ENCODE measurements at regions not wholly inside any gene's neighbourhood (a gene's known extent, or its start where the extent isn't known, plus 50 kb on each side); places are given as distances from the start of the nearest gene placed in this dataset.

DNA sequence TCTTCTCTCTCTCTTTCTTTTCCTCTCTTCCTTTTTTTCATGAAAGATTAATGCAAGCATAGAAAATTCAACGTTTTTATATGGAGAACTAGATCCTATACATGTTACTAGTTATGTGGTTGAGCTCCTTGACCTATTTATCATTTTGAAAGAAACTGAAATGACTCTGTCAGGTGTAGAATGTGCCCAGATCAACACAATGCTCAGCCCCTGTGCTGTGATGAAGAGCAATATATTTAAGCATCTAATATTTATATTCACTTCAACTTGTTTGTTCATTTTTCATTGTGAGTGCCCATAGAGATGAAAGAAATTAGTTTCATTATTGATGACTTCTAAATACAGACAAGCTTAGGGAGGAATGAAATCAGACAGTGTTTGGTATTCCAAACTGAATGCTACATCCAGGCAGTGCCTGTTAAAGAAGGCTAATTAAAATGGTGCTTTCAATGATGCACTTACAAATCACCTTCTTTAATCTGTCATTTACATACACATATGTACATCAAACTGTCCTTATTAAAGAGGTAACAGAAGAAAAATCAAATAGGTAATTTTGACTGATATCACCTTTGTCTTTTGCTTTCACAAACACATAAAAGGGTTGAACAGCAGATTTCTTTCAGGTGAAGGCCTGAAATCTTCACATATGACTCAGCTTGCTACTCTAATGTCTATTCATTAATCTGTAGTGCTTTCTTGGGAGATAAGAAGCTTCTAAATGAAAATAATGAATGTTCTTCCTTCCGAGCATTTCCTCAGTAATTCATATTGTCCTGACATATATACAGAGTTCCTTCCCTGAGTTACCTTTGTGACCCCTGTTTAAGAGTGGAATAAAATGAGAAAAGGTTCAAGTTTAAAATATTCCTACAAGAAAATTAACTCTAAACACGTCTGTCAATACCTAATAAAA is 915.9 kb downstream of the PDHA2 start:
- no peaks in the 10 kb centered on the region for H3K4me1 Mint-ChIP-seq
- H3K36me3 Mint-ChIP-seq = no peaks in the 10 kb centered on the region
- no peak for ATAC-seq
- no peak overlapping the region for H3K4me3 Mint-ChIP-seq
- H3K27me3 Mint-ChIP-seq = no peaks in the 10 kb centered on the region
- peaks cover 3% of the 10 kb centered on the region for H3K9me3 Mint-ChIP-seq
- H3K27ac Mint-ChIP-seq = no peak overlapping the region

DNA sequence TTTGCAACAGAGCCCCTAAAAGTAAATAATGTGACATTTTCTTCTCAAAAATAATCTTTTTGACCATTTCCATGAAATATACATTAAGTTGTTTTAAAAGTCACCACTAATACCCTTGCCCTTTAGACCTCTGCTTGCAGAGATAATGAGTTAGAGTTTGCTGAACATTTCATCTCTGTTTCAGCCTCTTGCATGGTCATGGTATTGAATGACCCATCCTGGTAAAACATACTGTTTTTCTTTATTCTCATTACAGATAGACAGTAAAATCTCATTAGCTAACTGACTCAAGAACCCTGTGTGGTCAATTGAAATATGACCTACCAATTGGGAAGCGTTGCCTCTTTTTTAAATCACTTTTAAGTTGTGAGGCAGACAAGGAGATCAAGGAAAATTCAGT is 916.7 kb downstream of the PDHA2 start:
- Mint-ChIP-seq H3K4me3 (no peak overlapping the region), H3K4me1 (no peaks in the 10 kb centered on the region), H3K9me3 (peaks cover 3% of the 10 kb centered on the region), H3K27me3 (no peaks in the 10 kb centered on the region), H3K27ac (no peak overlapping the region), H3K36me3 (no peaks in the 10 kb centered on the region)
- ATAC-seq = no peak

DNA sequence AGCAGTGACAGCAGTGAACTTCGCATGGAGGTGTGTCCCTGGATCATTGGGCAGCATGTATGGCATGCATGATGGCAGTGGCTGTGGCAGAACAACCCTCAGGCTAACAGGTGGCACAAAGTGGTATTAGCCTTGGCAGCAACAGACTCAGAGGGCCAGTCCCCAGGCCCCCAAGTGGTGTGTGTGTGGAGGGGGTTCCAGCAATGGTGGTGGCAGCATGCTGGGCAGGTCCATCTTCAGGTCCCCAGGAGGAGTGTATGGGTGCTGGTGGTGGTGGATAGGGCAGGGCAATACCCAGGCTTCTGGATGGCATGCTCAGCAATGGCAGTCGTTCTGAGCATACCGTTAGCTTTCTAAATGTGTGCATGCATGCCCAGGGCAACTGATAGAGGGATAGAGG is 923.7 kb downstream of the PDHA2 start:
- Mint-ChIP-seq H3K4me3 (no peak overlapping the region), H3K27me3 (no peaks in the 10 kb centered on the region), H3K4me1 (no peaks in the 10 kb centered on the region), H3K36me3 (no peaks in the 10 kb centered on the region), H3K9me3 (peaks cover 6% of the 10 kb centered on the region), H3K27ac (no peak overlapping the region)
- ATAC-seq = no peak

DNA sequence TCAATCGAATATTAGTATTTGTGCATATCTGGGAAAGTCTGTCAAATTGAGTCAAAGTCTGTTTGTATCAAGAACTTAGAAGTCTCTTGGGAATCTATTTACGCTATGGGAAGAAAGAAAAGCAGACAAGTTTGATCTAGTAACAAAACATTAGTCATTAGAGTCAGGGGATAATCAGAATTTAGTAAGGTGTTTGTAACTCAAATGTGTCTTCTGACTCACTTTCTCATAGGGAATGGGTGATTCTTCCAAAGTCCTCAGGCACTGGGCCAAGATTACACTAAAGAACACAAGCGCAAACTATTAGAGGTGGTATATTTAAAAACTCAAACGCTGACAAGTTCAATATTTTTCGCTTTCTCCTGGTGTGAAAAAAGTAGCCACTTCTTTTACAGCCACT is 926.5 kb downstream of the PDHA2 start:
- no peaks in the 10 kb centered on the region for H3K4me1 Mint-ChIP-seq
- no peak for ATAC-seq

DNA sequence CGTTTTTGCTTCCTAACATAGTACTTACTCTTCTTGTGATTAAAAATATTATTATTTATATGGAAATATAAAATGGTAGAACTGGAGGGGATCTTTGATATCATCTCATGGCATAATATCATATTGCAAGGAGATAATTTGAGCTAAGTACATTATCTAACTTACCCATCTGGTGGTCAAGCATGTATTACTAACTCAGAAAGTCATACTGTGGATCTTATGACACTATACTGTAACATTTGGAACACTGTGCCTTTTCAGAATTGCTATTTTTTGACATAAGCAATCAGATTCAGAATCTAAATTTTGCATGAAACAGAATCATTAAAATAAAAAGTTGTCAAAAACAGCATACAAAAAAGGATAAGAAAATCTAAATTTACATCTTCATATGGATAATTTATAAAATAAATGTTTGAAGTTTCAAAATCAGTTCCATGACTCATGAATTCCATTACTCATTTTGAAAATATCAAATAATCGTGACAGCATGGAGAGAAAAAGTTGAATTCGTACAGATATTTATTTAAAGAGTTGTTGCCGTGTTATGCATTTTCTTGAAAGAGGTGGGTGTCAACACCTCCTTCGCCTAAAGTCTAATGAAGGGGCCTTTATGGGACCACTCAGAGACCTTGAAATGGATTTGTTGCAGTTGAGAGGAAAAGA is 928.1 kb downstream of the PDHA2 start:
- ATAC-seq = no peak
- Mint-ChIP-seq H3K36me3 (no peaks in the 10 kb centered on the region), H3K9me3 (peaks cover 6% of the 10 kb centered on the region), H3K4me3 (no peak overlapping the region), H3K4me1 (no peaks in the 10 kb centered on the region), H3K27ac (no peak overlapping the region), H3K27me3 (no peaks in the 10 kb centered on the region)

More for the DNA sequence above, 926.5 kb downstream of the PDHA2 start:
- Mint-ChIP-seq H3K36me3 (no peaks in the 10 kb centered on the region), H3K27ac (no peak overlapping the region), H3K27me3 (no peaks in the 10 kb centered on the region), H3K4me3 (no peak overlapping the region), H3K9me3 (peaks cover 6% of the 10 kb centered on the region)

DNA sequence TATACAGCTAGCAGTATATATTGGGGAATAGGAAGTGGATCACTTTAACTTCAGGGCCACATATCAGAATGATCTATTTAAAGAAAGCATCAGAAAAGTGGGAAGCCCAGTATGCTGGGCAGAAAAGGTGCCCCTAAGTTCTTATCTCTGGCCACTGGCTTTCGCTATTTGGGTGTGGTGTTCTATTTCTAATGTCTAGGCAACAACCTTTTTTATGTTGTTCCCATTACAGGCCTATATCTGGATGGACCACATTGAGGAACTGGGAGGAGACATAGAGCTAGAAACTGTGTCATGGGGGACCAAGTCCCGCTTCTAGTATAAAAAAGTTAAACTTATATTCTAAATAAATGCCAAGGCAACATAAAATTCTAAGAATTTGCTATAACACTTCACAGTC is 935.6 kb downstream of the PDHA2 start:
- peaks cover 1% of the 10 kb centered on the region for H3K9me3 Mint-ChIP-seq
- no peak overlapping the region for H3K4me3 Mint-ChIP-seq
- no peaks in the 10 kb centered on the region for H3K27me3 Mint-ChIP-seq
- ATAC-seq = no peak
- H3K4me1 Mint-ChIP-seq = no peaks in the 10 kb centered on the region
- H3K36me3 Mint-ChIP-seq = no peaks in the 10 kb centered on the region
- no peak overlapping the region for H3K27ac Mint-ChIP-seq

DNA sequence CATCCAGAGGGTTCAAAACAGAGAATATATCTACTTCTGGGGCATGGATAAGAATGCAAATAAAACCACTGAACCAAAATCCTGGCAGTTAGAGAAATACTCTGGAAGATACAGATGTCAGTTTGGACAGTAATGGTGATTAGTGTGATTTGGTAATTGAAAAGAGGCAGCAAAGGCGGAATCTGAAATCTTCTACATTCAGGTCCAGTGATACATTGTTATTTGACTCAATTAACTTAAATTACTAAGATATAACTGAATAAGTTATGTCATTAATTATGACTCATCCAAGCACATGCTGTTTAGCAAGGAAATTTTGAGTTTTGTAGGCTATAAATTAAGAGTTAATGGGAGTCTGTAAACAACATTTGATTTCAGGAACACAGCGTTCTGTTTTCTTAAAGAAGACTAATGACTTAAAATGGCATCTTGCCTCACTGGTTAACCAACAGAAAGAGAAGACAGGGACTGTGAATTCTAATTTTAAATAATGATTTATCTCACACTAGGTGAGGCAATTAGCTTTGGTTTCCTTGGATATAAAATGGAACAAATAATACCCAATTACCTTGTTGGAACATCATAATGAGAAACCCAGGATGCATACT is 937.1 kb downstream of the PDHA2 start:
- peaks cover 2% of the 10 kb centered on the region for H3K9me3 Mint-ChIP-seq
- no peaks in the 10 kb centered on the region for H3K27me3 Mint-ChIP-seq
- no peak overlapping the region for H3K4me3 Mint-ChIP-seq
- no peak for ATAC-seq
- no peak overlapping the region for H3K27ac Mint-ChIP-seq
- H3K4me1 Mint-ChIP-seq = no peaks in the 10 kb centered on the region
- H3K36me3 Mint-ChIP-seq = no peaks in the 10 kb centered on the region

DNA sequence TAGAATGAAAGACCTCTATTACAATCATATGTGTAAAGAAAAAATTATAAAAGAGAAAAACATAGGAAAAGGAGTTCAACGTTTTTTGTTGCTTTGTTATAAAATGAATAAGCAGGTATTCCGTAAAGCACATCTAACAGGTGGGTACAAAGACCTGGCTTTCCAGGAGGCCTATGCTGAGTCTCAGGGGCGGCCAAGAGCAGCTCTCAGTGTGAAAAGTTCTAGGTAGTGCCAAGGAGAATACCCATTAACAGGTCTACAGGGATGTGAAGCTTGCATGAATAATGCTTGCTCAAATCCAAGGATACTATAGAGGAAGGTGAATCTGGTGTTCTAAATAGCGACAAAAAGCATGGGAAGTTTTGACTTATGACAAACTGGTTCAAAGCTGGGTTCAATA is 944.4 kb downstream of the PDHA2 start:
- Mint-ChIP-seq H3K27me3 (no peaks in the 10 kb centered on the region), H3K27ac (no peak overlapping the region), H3K36me3 (no peaks in the 10 kb centered on the region), H3K4me3 (no peak overlapping the region), H3K9me3 (peaks cover 4% of the 10 kb centered on the region), H3K4me1 (no peaks in the 10 kb centered on the region)
- ATAC-seq = no peak

DNA sequence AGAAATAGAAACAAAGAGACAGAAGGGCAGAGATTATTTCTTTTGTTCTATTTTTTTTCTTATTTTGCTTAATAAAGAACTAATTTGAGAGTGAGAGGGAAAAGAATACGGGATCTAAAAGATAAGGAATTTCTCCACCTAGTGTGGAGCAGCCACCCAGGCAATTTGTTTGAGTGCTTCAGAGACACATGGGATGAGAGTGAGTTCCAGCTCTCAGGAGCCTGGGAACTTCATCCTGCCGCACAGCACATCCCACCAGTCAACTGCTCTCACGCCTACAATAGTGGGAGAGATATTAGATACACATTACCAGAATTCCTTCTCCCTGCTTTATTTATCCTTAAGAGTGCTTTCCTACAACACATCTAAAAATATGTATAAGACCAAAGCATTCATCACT is 946.4 kb downstream of the PDHA2 start:
- Mint-ChIP-seq H3K27ac (no peak overlapping the region), H3K27me3 (no peaks in the 10 kb centered on the region), H3K4me3 (no peak overlapping the region), H3K36me3 (no peaks in the 10 kb centered on the region), H3K9me3 (peaks cover 2% of the 10 kb centered on the region), H3K4me1 (no peaks in the 10 kb centered on the region)
- ATAC-seq = no peak

DNA sequence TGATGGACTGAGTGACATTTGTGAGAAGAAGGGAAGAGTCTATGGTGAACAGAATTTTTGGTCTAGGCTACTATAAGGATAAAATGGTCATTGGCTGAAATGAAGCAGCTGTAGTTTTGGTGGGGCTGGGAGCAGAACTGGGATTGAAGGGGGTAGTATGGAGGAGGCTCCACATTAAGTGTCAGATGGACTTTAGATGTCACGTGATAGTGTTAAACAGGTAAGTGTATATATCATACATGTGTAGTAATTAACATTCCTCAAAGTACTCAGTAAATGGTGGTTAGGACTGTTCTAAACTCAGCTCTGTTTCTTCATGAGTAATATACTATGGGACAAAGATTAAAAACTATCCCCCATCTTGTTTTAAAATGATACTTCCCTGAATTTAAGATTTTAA is 947.9 kb downstream of the PDHA2 start:
- no peak for ATAC-seq
- Mint-ChIP-seq H3K36me3 (no peaks in the 10 kb centered on the region), H3K4me1 (no peaks in the 10 kb centered on the region), H3K27me3 (no peaks in the 10 kb centered on the region), H3K27ac (no peak overlapping the region), H3K9me3 (peaks cover 7% of the 10 kb centered on the region), H3K4me3 (no peak overlapping the region)

DNA sequence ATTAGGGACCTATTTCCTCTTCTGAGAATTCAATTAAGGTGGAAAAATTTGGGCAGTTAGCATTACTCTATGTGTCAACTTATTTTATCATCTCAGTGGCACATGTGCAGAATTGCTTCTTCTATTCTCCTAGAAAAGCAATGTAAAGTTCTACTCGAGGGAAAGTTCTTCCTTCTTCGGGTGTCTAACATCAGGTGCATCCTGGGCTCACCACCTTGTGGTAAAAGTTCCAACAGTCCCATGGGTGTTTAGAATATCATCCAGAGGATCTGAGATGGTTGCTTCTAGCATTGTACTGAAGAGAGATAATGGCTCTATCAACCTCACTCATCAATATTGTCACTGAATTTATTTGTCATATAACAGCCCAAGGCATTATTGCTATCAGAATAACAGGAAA is 969.7 kb downstream of the PDHA2 start:
- H3K27me3 Mint-ChIP-seq = no peaks in the 10 kb centered on the region
- no peaks in the 10 kb centered on the region for H3K9me3 Mint-ChIP-seq
- H3K4me3 Mint-ChIP-seq = no peak overlapping the region
- H3K36me3 Mint-ChIP-seq = no peaks in the 10 kb centered on the region
- ATAC-seq = no peak
- no peak overlapping the region for H3K27ac Mint-ChIP-seq
- no peaks in the 10 kb centered on the region for H3K4me1 Mint-ChIP-seq

DNA sequence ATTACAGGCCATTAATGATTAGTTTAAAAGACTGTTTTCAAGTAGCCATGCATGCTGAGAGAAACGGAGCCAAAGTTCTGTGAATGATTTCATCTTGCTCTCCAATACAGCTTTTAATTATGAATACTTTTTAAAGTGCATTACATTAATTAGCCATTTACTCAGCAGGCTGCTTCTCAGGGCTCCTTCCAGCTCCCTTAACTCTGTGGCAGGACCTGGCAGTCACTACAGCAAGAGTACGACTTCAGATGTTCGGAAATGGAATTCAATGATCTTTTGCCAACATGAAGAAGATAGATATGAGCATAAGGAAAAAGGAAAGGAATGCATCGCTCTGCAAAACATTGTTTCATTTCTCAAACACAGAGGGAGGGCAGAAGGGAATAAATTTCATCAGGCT is 987.2 kb downstream of the PDHA2 start:
- H3K9me3 Mint-ChIP-seq = peaks cover 2% of the 10 kb centered on the region
- no peak for ATAC-seq
- no peak overlapping the region for H3K27ac Mint-ChIP-seq
- no peaks in the 10 kb centered on the region for H3K27me3 Mint-ChIP-seq
- no peaks in the 10 kb centered on the region for H3K4me1 Mint-ChIP-seq
- no peak overlapping the region for H3K4me3 Mint-ChIP-seq
- no peaks in the 10 kb centered on the region for H3K36me3 Mint-ChIP-seq

DNA sequence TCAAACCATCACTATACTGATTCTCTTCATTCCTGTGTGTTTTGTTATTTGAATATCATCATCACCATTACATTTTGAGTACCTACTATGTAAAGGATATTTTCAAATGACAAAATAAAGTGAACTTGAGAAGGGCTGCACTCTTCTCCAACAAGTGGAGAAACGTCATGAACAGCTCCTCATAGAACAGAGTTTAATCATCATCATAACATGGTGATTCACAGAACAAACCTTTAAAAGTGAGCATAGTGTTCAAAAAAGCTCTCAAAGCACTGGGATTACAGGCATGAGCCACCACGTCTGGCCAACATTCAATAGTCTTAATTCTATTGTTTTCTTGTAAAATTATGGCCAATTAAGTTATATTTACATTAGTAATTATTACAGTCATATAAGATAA is 993.9 kb downstream of the PDHA2 start:
- no peaks in the 10 kb centered on the region for H3K4me1 Mint-ChIP-seq
- ATAC-seq = no peak
- H3K27me3 Mint-ChIP-seq = no peaks in the 10 kb centered on the region
- no peak overlapping the region for H3K27ac Mint-ChIP-seq
- no peaks in the 10 kb centered on the region for H3K9me3 Mint-ChIP-seq
- no peaks in the 10 kb centered on the region for H3K36me3 Mint-ChIP-seq
- no peak overlapping the region for H3K4me3 Mint-ChIP-seq

DNA sequence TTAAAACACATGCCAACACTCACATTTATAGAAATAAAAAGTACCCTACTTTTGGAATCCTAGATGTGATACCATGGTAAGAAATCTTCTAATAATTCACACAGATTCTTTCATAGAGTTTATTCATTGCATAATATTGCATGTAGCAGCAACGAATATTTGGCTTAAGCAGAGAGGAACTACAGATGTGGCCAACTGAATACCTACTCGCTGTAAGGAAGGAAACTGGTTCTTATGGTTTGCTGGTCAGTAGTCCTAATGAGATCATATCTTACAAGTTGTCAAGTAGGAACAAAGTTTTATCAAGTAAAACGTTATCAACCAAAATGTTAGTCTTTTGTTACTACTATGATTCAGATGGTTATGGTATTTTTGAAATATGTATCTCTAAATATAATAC is 996.1 kb downstream of the PDHA2 start:
- no peak for ATAC-seq
- no peaks in the 10 kb centered on the region for H3K36me3 Mint-ChIP-seq
- H3K4me1 Mint-ChIP-seq = no peaks in the 10 kb centered on the region
- H3K9me3 Mint-ChIP-seq = no peaks in the 10 kb centered on the region
- no peaks in the 10 kb centered on the region for H3K27me3 Mint-ChIP-seq
- H3K27ac Mint-ChIP-seq = no peak overlapping the region
- H3K4me3 Mint-ChIP-seq = no peak overlapping the region

DNA sequence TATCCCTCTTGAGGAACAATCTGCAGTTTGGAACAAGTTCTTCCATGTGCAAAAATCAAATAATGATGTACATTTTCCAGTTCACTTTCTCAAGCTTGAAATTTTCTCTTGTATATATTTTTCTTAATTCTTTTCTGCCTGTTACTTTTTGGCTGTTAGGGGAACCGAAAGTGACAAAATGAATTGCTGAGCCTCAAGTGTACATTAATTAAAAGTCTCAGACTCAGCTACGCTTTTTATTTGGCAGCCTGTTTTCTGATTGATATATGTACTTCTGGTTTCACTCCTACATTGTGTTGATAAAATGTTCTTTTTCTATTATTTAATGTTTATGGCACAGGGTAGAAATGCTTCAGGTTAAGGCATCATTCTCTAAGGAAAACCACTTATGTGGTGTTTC is 999.5 kb downstream of the PDHA2 start:
- ATAC-seq = no peak
- Mint-ChIP-seq H3K9me3 (peaks cover 2% of the 10 kb centered on the region), H3K36me3 (no peaks in the 10 kb centered on the region), H3K4me3 (no peak overlapping the region), H3K27me3 (no peaks in the 10 kb centered on the region), H3K4me1 (no peaks in the 10 kb centered on the region), H3K27ac (no peak overlapping the region)

DNA sequence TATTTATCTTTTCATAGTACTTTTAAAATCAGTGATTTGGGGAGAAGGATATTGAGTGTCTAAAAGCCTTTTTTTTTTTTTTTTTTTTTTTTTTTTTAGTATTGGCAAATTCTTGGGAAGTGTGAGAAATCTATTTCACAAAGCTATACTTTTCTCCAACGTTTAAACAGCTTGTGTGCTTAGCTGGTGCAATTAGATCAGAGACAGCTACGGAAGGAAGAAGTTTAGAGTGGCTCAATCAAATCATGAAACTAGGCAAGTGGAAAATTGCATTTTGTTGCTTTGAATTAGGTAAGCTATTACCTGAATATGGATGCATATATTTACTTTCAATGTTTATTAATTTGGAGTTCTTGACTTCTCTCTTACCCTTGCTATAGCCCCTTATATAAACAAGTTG is 1001.9 kb downstream of the PDHA2 start:
- Mint-ChIP-seq H3K27me3 (no peaks in the 10 kb centered on the region), H3K4me1 (no peaks in the 10 kb centered on the region), H3K4me3 (no peak overlapping the region), H3K36me3 (no peaks in the 10 kb centered on the region), H3K9me3 (peaks cover 2% of the 10 kb centered on the region), H3K27ac (no peak overlapping the region)
- ATAC-seq = no peak

Data from stimulated activated memory B cell treated with anti-CD40 and anti-IgM and Interleukin-4, amounts not matched to agents 10 μg/mL and 1 μg/mL and 100 μg/mL, for 72 hours (primary cell).